HEK293T (cell line): ENCODE measurements at regions not wholly inside any gene's neighbourhood (a gene's known extent, or its start where the extent isn't known, plus 50 kb on each side); places are given as distances from the start of the nearest gene placed in this dataset.

Source experiments
- CTCF ChIA-PET: fragments of 350-600 bp; formaldehyde crosslinking; extraction: SDS; loops from one replicate; lab custom pipeline; 2021; ENCODE audit warnings: antibody characterized with exemption, inconsistent platforms; lab: Yijun Ruan, JAX
- POLR2A ChIA-PET: fragments of 350-600 bp; formaldehyde crosslinking; extraction: SDS; loops from one replicate; lab custom pipeline; 2020; ENCODE audit warnings: antibody characterized with exemption, inconsistent platforms; lab: Yijun Ruan, JAX
- DNase-seq: peaks from one replicate; pipeline ENCODE4 v3.0.0; 2012; ENCODE audit warnings: mixed read lengths; ENCODE audit errors: extremely low spot score
- ARNT ChIP-seq: fragments of 450-650 bp; IDR thresholded peaks from 2 replicates; pipeline ENCODE4 v1.6.1; 2017; ENCODE audit warnings: mild to moderate bottlenecking
- BHLHE40 ChIP-seq: fragments of 450-650 bp; IDR thresholded peaks from 2 replicates; pipeline ENCODE4 v1.6.1; 2016; ENCODE audit warnings: mild to moderate bottlenecking, moderate library complexity, borderline replicate concordance
- CTBP1 ChIP-seq: fragments of 450-650 bp; IDR thresholded peaks from 2 replicates; pipeline ENCODE4 v1.6.1; 2016; ENCODE audit warnings: borderline replicate concordance
- ELF4 ChIP-seq: fragments of 450-650 bp; IDR thresholded peaks from 2 replicates; pipeline ENCODE4 v1.6.1; 2017; ENCODE audit warnings: antibody characterized with exemption
- FOXA1 ChIP-seq: fragments of 450-650 bp; IDR thresholded peaks from 2 replicates; pipeline ENCODE4 v1.6.1; 2016; ENCODE audit warnings: mild to moderate bottlenecking
- FOXK2 ChIP-seq: fragments of 450-650 bp; IDR thresholded peaks from 2 replicates; pipeline ENCODE4 v1.6.1; 2016; ENCODE audit warnings: mild to moderate bottlenecking
- FOXM1 ChIP-seq: fragments of 450-650 bp; IDR thresholded peaks from 2 replicates; pipeline ENCODE4 v1.6.1; 2017; ENCODE audit warnings: mild to moderate bottlenecking, borderline replicate concordance
- HDGF ChIP-seq: fragments of 450-650 bp; IDR thresholded peaks from 2 replicates; pipeline ENCODE4 v1.6.1; 2017; ENCODE audit warnings: antibody characterized with exemption, borderline replicate concordance
- L3MBTL2 ChIP-seq: fragments of 450-650 bp; conservative IDR thresholded peaks from 2 replicates; pipeline ENCODE4 v1.6.1; 2016; ENCODE audit warnings: mild to moderate bottlenecking
- LEF1 ChIP-seq: fragments of 450-650 bp; IDR thresholded peaks from 2 replicates; pipeline ENCODE4 v1.6.1; 2017; ENCODE audit warnings: mild to moderate bottlenecking, borderline replicate concordance
- NFRKB ChIP-seq: fragments of 450-650 bp; IDR thresholded peaks from 2 replicates; pipeline ENCODE4 v1.6.1; 2016; ENCODE audit warnings: mild to moderate bottlenecking, moderate library complexity
- PKNOX1 ChIP-seq: fragments of 450-650 bp; IDR thresholded peaks from 2 replicates; pipeline ENCODE4 v1.6.1; 2016
- SP1 ChIP-seq: fragments of 450-650 bp; IDR thresholded peaks from 2 replicates; pipeline ENCODE4 v1.6.1; 2017
- SUZ12 ChIP-seq: fragments of 450-650 bp; IDR thresholded peaks from 2 replicates; pipeline ENCODE4 v1.6.1; 2016; ENCODE audit warnings: mild to moderate bottlenecking
- TARDBP ChIP-seq: fragments of 450-650 bp; IDR thresholded peaks from 2 replicates; pipeline ENCODE4 v1.6.1; 2016
- ZNF384 ChIP-seq: fragments of 450-650 bp; IDR thresholded peaks from 2 replicates; pipeline ENCODE4 v1.6.1; 2016

GRCh38 chr11:133621611-133622010 lies 89.3 kb upstream of the OPCML start:
- CTCF ChIA-PET = no interaction called here
- no peak for TF ChIP-seq BHLHE40
- no peak for TF ChIP-seq FOXK2
- no peak for TF ChIP-seq ZNF384
- no peak for TF ChIP-seq TARDBP
- TF ChIP-seq FOXM1 = no peak
- no peak for TF ChIP-seq SP1
- no peak for TF ChIP-seq FOXA1
- TF ChIP-seq ELF4 = no peak
- no peak for TF ChIP-seq LEF1
- TF ChIP-seq SUZ12 = no peak
- no peak for TF ChIP-seq NFRKB
- no peak for TF ChIP-seq ARNT
- no peak for TF ChIP-seq L3MBTL2
- TF ChIP-seq PKNOX1 = no peak
- no peak for TF ChIP-seq CTBP1
- TF ChIP-seq HDGF = no peak

GRCh38 chr11:133619973-133620372 lies 87.7 kb upstream of the OPCML start:
- DNase-seq = no peak
- ChIA-PET POLR2A (no interaction called here), CTCF (no interaction called here)
- TF ChIP-seq SP1 = no peak
- no peak for TF ChIP-seq ARNT
- TF ChIP-seq LEF1 = no peak
- no peak for TF ChIP-seq HDGF
- no peak for TF ChIP-seq L3MBTL2
- no peak for TF ChIP-seq FOXA1
- no peak for TF ChIP-seq ELF4
- TF ChIP-seq TARDBP = no peak
- no peak for TF ChIP-seq CTBP1
- no peak for TF ChIP-seq ZNF384

More at GRCh38 chr11:133621611-133622010, 89.3 kb upstream of the OPCML start:
- POLR2A ChIA-PET = no interaction called here
- no peak for DNase-seq

GRCh38 chr11:133619397-133619796 lies 87.1 kb upstream of the OPCML start:
- DNase-seq = no peak
- ChIA-PET CTCF (no interaction called here), POLR2A (no interaction called here)
- no peak for TF ChIP-seq NFRKB
- TF ChIP-seq HDGF = no peak

- CTCF ChIA-PET = no interaction called here
- POLR2A ChIA-PET = no interaction called here
- DNase-seq = no peak
- no peak for TF ChIP-seq SP1
- TF ChIP-seq CTBP1 = no peak
- TF ChIP-seq HDGF = no peak
- no peak for TF ChIP-seq FOXA1
- TF ChIP-seq L3MBTL2 = no peak
Observed at GRCh38 chr11:133618544-133618943, 86.2 kb upstream of the OPCML start.

GRCh38 chr11:133608496-133608895 lies 76.2 kb upstream of the OPCML start:
- TF ChIP-seq ELF4 (no peak), ZNF384 (no peak), L3MBTL2 (no peak), PKNOX1 (no peak), NFRKB (no peak), FOXA1 (no peak), CTBP1 (no peak), FOXK2 (no peak), LEF1 (no peak), HDGF (no peak), ARNT (no peak), FOXM1 (no peak), SUZ12 (no peak)
- DNase-seq = no peak
- POLR2A ChIA-PET = no interaction called here
- CTCF ChIA-PET = no interaction called here

- no peak for TF ChIP-seq TARDBP
- no peak for TF ChIP-seq ELF4
- no peak for TF ChIP-seq CTBP1
- no peak for TF ChIP-seq BHLHE40
- TF ChIP-seq PKNOX1 = no peak
- no peak for TF ChIP-seq ZNF384
- no peak for TF ChIP-seq FOXM1
- no peak for TF ChIP-seq SUZ12
- no peak for TF ChIP-seq L3MBTL2
- TF ChIP-seq ARNT = no peak
- TF ChIP-seq FOXK2 = no peak
- TF ChIP-seq SP1 = no peak
- no peak for TF ChIP-seq NFRKB
- no peak for TF ChIP-seq HDGF
- TF ChIP-seq LEF1 = no peak
- TF ChIP-seq FOXA1 = no peak
- POLR2A ChIA-PET = no interaction called here
- DNase-seq = no peak
- CTCF ChIA-PET = no interaction called here
Observed at GRCh38 chr11:133606124-133606523, 73.8 kb upstream of the OPCML start.

- CTCF ChIA-PET = no interaction called here
- POLR2A ChIA-PET = no interaction called here
- TF ChIP-seq CTBP1 = no peak
- TF ChIP-seq L3MBTL2 = no peak
- TF ChIP-seq FOXM1 = no peak
- TF ChIP-seq LEF1 = no peak
- no peak for TF ChIP-seq SP1
- TF ChIP-seq FOXK2 = no peak
- TF ChIP-seq SUZ12 = no peak
- DNase-seq = no peak
Observed at GRCh38 chr11:133605482-133605881, 73.2 kb upstream of the OPCML start.
